ENCODE measurements at regions not wholly inside any gene's neighbourhood (a gene's known extent, or its start where the extent isn't known, plus 50 kb on each side); places are given as distances from the start of the nearest gene placed in this dataset.

DNA sequence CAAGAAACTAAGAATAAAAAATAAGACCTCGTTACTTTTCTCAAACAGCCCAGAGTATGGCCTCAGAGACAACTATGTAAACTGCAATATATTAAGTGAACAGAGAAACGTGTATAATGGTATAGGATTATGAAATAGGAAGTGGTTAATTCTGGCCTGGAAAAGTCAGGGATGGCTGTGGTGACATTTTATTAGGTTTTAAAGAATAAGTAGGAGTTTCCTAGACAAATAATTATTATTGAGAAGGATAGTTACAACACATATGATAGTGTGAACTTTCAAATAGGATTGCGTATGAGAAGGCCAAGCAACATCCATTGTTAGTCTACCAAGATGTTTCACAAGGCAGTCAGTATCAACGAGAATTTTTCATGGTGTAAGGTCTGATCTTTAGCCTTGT, 244.1 kb downstream of the LPIN1 start:
- DNase-seq (ENCODE audit: low spot score): no peak
- Mint-ChIP-seq H3K36me3 (ENCODE audit: low read depth) (peaks cover 3% of the 10 kb centered on the region), H3K27ac (ENCODE audit: unreplicated experiment) (no peak overlapping the region), H3K9me3 (ENCODE audit: low read depth) (peaks cover 10% of the 10 kb centered on the region), H3K4me1 (ENCODE audit: low read depth) (peaks cover 8% of the 10 kb centered on the region), H3K27me3 (ENCODE audit: low read depth) (peaks cover 55% of the 10 kb centered on the region), H3K4me3 (ENCODE audit: unreplicated experiment) (no peak overlapping the region)
- TF ChIP-seq CTCF (IDR thresholded peaks at IDR 0.05): no peak

DNA sequence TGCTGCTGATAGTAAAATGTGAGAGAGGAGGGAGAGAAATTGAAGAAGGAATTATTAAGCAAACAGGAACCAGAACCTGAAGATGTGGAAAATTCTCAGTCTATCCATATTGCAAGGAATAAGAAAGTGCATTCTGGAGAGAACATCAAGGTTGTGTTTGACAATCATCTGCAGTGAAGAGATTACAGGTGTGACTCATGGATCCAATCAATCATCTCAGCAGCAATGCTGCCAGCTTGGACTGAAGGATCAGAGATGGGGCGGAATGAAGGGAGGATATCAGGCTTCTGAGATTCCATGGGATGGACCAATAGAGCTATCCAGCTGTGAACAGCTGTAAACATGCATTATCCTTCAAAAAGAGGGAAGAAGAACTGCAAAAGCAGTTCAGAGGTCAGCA, 247.3 kb downstream of the LPIN1 start:
- H3K9me3 Mint-ChIP-seq (ENCODE audit: low read depth): peaks cover 10% of the 10 kb centered on the region
- TF ChIP-seq CTCF (IDR thresholded peaks at IDR 0.05): no peak
- peaks cover 3% of the 10 kb centered on the region for H3K36me3 Mint-ChIP-seq (ENCODE audit: low read depth)
- no peak overlapping the region for H3K4me3 Mint-ChIP-seq (ENCODE audit: unreplicated experiment)
- H3K27ac Mint-ChIP-seq (ENCODE audit: unreplicated experiment): no peak overlapping the region
- H3K4me1 Mint-ChIP-seq (ENCODE audit: low read depth): peaks cover 22% of the 10 kb centered on the region
- H3K27me3 Mint-ChIP-seq (ENCODE audit: low read depth): peaks cover 29% of the 10 kb centered on the region
- DNase-seq (ENCODE audit: low spot score): no peak

- H3K4me1 Mint-ChIP-seq (ENCODE audit: low read depth): peaks cover 22% of the 10 kb centered on the region
- no peak for TF ChIP-seq CTCF (IDR thresholded peaks at IDR 0.05)
Measured at GRCh38 chr2:11995456-11995855, 249.0 kb downstream of the LPIN1 start.

DNA sequence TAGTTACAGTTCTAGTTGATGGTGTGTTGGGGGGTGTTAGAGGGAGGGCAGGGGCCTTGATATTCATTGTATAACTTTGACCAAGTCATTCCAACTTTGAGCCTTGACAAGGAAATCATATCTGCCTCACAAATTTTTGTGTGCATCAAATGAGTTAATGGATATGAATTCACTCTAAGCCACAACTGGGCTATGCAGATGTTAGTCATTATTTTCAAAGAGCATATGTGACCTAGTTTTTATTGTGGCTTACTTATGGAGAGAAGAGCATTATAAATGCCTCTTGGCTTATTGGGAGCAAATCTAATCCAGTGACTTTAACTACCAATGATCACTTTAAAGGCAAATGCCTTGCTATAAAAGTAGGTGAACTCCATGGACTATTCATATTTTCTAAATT, 250.2 kb downstream of the LPIN1 start:
- Mint-ChIP-seq H3K36me3 (ENCODE audit: low read depth) (peaks cover 3% of the 10 kb centered on the region), H3K9me3 (ENCODE audit: low read depth) (peaks cover 10% of the 10 kb centered on the region), H3K4me3 (ENCODE audit: unreplicated experiment) (no peak overlapping the region), H3K27ac (ENCODE audit: unreplicated experiment) (no peak overlapping the region), H3K27me3 (ENCODE audit: low read depth) (peaks cover 30% of the 10 kb centered on the region), H3K4me1 (ENCODE audit: low read depth) (peaks cover 22% of the 10 kb centered on the region)
- no peak for DNase-seq (ENCODE audit: low spot score)
- TF ChIP-seq CTCF (IDR thresholded peaks at IDR 0.05): no peak

More at GRCh38 chr2:11995456-11995855, 249.0 kb downstream of the LPIN1 start:
- Mint-ChIP-seq H3K4me3 (ENCODE audit: unreplicated experiment) (no peak overlapping the region), H3K27ac (ENCODE audit: unreplicated experiment) (no peak overlapping the region), H3K27me3 (ENCODE audit: low read depth) (peaks cover 22% of the 10 kb centered on the region), H3K9me3 (ENCODE audit: low read depth) (peaks cover 10% of the 10 kb centered on the region), H3K36me3 (ENCODE audit: low read depth) (peaks cover 3% of the 10 kb centered on the region)
- DNase-seq (ENCODE audit: low spot score): no peak

DNA sequence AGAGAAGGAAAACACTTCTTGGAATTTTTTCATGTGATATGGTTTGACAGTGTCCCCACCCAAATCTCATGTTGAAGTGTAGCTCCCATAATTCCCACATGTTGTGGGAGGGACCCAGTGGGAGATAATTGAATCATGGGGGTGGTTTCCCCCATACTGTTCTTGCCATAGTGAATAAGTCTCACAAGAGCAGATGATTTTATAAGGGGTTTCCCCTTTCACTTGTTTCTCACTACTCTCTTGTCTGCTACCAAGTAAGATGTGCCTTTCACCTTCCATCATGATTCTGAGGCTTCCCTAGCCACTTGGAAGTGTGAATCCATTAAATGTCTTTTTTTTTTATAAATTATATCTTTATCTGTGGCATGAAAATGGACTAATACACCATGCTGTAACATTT, 250.7 kb downstream of the LPIN1 start:
- no peak for TF ChIP-seq CTCF (IDR thresholded peaks at IDR 0.05)

More for the DNA sequence above, 250.7 kb downstream of the LPIN1 start:
- peaks cover 2% of the 10 kb centered on the region for H3K36me3 Mint-ChIP-seq (ENCODE audit: low read depth)
- H3K4me1 Mint-ChIP-seq (ENCODE audit: low read depth): peaks cover 22% of the 10 kb centered on the region
- peaks cover 29% of the 10 kb centered on the region for H3K27me3 Mint-ChIP-seq (ENCODE audit: low read depth)
- H3K27ac Mint-ChIP-seq (ENCODE audit: unreplicated experiment): no peak overlapping the region
- no peak for DNase-seq (ENCODE audit: low spot score)
- peaks cover 10% of the 10 kb centered on the region for H3K9me3 Mint-ChIP-seq (ENCODE audit: low read depth)
- H3K4me3 Mint-ChIP-seq (ENCODE audit: unreplicated experiment): no peak overlapping the region

Data from chondrocyte (in vitro differentiated cells).